DMS114 treated with DMSO at 0.1 percent for 48 hours (cell line): ENCODE measurements at regions not wholly inside any gene's neighbourhood (a gene's known extent, or its start where the extent isn't known, plus 50 kb on each side); places are given as distances from the start of the nearest gene placed in this dataset.

Experiments
- DNase-seq: peaks from one replicate; lab custom pipeline; 2025; ENCODE audit not compliant: unreplicated experiment; lab: John Stamatoyannopoulos, UW

DNA sequence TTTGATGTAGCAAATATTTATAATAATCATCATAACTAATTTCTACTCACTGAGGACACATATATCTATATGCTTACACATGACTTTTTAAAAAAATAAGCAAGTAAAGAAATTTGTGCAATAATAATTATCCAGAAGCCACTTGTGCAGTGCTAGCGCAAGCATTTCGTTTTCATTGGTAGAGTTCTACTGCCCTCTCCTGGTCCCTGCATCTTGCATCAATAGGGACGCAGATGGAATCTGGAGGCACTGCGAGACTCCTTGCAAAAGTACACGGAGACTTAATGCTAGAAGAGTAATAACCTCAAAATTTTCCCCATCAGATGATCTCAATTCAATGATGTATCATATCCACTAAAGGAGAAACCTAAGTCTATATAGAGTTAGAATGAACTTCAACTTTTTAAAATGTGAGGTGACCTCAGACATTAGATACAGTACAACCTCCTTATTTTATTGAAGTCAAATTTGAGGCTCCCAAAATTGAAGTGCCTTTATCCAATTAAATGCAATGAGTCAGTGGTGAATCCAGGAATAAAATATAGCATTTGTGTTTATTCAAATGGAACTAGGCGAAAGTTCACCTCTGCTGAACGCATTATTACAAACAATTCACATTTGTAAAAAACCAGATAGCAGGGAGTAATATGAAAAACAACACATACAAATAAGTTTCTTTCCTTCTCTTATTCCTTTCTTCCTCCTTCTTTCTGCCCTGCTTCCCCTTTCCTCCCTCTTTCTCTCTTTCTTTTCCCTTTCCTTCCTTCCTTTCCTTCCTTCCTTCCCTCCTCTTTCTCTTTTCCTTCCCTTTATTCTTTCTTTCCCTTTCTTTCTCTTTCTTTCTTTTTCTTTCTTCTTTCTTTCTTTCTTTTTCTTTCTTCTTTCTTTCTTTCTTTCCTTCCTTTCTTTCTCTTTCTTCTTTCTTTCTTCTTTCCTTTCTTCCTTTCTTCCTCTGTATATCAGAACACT is 450.0 kb downstream of the ANKRD50 start:
- peak; percentile 44 for DNase-seq

DNA sequence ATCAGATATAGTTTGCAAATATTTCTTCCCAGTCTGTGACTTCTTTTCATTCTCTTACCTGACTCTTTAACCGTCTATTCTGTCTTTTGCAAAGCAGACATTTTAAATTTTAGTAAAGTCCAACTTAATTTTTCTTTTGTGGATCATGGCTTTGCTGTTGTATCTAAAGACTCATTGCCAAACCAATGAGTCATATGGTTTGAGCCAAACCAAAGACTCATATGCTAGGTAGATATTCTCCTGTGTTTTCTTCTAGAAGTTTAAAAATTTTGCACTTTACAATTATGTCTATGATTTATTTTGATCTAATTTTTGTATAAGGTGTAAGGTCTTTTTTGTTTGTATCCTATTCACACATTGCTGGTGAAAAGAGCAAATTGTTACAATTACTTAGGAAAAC is 446.8 kb downstream of the ANKRD50 start:
- no peak for DNase-seq

DNA sequence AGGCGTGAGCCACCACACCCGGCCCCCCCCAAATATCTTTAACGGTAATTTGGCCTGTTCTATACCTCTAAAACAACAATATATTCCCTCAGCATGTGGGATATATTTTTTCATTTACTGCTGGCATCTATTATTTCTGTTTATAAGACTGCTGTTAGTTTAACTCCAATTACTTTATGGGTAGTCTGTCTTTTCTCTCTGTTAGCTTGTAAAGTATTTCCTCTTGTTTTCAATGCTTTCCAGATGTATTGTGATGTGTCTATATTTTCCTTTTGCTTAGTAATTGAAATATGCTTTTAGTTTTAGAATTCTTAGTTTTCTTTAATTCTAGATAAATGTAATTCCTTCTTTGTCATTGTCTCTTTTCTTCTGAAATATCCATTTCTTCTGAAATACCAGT is 445.8 kb downstream of the ANKRD50 start:
- DNase-seq: no peak

DNA sequence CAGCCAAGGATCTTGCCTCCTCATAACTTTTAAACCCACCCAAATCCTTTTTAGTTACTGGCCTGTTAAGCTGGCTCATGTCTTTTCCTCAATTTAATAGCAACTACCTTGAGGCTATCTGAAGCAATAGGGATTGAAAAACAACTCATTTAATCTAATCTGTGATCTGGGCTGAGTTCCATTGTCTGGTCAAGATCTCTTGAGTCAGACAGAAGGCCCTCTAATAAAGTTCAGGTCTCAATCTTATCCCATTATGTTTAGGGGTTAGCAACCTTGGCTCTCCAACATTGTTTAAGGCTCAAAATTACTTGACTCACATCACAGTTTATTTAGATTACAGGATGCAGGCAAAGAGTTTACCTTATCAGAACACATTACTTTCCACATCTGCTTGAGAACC is 436.1 kb downstream of the ANKRD50 start:
- DNase-seq: no peak

DNA sequence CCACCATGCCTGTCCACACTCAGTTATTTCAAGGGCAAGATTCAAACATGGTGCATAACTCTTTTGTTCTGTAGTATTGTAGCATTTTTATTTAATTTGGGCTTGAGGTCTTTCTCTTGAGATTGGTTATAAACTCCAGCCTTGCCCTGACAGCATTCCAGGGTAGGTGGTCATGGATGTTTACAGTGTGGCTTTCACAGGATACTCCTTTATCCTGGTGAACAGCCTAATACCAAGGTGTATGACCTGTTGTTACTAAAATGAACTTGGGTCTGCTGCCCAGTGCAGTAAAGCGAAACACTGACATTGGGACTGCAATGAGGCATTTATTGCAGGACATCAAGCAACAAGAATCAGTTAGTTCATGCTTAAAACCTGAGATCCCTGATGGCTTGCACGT is 434.8 kb downstream of the ANKRD50 start:
- no peak for DNase-seq

DNA sequence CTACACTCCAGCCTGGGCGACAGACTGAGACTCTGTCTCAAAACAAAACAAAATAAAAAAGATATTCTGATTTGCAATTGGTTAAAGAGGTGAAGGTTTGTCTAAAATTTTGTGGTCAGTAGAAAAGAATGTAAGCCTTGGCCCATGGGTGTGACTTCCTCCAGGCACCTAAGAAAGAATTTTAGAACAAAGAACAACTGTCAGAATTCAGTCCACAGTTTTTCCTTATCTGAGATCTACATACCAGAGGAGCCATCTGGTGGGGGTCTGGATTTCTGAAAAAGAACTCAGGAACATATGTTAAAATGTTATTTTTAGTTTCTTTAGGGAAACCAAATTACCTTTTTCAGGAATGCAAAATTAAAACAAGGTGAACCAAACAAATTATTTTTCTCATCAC is 434.1 kb downstream of the ANKRD50 start:
- no peak for DNase-seq

DNA sequence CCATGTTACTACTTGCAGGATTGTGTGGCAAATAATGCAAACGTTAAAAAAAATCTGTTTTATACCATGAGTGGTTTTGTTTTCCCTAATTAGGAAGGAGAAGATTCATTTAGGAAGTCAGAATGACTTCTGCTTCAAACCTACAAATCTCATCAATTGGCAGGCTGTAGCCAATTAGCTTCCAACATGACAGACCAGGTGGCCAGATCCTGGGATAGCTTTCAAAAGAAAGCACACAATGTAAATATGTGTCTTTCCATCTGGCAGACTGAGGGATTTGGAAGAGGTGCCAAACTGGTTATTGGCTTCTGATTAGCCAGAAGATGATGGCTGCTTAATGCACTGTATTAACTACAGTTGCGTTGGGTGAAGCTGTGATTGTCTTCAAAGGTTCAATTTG is 432.8 kb downstream of the ANKRD50 start:
- no peak for DNase-seq

DNA sequence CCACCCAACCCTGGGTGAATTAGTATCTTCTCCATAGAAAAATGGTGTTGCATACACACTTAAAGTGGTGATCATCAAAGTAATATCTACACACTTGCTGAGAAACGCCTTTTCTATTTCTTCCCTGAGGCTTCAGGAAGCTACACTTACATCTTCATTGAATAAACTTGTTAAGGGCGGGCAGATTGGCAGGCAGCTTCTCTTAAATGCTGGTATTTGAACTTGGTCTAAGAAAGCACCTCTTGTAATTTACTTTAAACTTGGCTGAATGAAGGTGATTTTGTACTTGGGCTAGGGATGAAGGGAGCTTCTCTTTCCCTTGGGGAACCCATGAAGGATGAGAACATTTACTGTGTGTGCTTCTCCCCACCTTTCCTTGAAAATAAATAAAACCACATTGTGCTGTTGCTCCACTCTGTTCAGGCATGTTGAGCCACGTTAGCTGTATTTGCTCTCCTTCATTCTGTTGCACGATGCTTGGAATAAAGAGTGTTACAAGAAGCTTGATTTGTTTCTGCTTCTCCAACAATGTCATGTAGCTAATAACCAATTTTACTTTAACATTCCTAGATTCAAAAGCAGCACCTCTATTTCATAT is 430.1 kb downstream of the ANKRD50 start:
- no peak for DNase-seq

DNA sequence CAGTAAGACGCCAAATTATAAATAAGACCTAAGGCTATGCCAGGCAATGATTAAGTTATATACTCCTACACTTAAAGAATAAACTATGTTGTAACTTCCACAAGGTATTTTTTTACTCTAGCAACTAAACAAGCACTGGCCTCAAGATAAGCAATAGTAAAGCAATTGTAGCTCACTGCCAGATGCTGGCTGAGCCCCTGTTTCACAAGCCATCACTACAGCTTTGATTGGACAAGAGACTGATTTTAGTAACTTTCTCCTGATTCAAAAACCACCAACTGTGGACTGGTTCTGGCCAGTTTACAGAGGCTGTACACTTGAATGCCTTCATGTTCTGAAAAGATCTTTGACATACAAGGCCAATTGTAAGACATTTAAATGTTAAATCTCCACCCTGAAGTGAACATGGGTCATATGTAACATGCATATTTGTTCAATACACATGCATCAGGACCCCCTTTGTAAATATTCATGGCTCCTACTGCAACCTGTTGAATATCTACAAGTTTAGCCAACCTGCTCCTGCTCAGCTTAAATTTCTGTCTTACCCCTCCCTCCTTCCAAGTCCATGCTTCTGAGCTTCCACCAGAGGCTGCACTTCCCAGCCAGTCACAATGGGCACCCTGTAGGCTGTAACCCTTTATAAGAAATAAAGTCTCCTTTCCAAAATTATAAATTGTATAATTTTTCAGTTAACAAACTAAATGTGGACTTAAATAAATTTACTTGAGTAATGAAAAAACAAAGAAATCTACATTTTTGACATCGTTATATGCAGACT is 423.6 kb downstream of the ANKRD50 start:
- DNase-seq: no peak

DNA sequence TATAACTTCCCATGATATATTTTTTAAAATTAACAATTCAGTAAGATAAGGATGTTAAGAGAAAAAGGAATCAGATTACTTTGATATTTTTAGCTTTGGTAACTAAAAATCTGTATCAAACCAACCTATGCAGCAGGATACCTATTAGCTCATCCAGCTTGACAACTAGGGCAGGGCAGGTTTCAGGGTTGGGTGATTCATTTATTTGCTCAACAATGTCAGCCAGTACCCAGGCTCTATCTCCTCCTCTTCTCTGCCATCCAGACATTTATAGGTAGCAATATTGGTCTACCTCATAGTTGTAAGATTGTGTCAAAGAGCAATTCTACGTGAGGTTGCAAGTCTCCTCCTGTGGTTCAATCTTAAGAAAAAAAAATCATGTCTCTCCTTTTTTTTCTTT is 421.9 kb downstream of the ANKRD50 start:
- no peak for DNase-seq

DNA sequence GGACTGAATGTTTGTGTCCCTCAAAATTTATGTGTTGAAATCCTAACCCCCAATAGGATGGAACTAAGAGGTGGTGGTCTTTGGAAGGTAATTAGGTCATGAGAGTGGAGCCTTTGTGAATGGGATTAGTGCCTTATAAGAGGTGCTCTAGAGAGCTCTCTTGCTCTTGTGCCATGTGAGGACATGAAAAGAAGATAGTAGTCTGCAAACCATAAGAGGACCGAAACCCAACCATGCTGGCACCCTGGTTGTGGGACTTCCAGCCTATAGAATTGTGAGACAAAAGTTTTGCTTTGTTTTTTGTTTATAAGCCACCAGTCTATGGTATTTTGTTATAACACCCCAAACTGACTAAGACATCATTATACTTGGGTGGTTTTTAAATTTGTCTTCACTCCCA is 417.1 kb downstream of the ANKRD50 start:
- no peak for DNase-seq

DNA sequence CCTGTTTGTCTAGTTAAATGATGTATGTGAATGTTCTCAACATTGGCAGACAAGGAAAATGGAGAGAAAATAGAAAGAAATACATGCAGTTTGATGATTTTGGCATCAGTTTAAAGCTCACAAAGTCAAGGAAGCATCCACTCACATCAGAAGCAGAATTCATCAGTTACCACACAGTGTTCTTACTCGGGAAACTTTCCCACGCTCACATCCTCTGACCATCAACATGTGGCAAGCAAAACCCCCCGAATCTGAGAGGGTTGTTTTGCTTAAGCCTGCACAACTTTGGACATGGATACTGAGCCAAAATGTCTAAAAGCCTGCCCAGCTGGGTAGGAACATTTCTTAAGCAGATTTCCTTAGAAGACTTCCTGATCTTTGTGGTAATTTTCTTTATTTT is 407.6 kb downstream of the ANKRD50 start:
- no peak for DNase-seq

DNA sequence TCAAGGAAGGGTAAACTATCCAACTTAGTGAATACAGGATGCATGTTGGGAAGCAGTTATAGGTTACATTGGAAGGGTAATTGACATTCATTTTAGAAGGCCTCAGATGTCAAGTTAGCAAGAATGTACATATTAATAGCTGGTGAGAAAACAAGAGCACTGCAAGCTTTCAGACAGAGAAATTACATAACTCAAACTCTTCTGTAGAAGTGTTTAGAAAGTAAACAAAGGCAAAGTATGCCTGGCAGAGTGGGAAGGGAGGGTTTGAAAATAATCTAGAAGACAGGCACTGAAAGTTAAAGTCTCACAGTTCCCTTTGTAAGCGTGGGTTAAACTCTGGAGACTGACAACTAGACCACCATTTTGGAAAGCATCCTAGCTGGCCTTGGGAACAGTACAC is 406.2 kb downstream of the ANKRD50 start:
- DNase-seq: no peak

DNA sequence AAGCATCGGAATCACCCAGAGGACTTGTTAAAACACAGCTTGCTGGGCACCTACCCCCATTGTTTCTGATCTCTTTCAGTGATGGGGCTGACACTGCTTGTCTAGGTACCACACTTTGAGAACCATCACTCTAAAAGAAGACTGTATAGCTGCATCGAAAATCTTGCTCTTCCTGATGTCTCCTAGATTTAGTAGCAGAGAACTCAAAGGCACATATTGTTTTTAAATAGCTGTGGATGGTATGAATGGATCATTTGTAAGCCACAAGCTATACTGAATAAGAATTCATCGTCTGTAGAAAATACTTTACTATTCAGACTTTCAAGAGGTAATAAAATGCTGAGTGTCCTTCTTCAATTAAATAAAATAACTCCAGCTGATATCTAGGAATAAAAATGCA is 405.4 kb downstream of the ANKRD50 start:
- no peak for DNase-seq

DNA sequence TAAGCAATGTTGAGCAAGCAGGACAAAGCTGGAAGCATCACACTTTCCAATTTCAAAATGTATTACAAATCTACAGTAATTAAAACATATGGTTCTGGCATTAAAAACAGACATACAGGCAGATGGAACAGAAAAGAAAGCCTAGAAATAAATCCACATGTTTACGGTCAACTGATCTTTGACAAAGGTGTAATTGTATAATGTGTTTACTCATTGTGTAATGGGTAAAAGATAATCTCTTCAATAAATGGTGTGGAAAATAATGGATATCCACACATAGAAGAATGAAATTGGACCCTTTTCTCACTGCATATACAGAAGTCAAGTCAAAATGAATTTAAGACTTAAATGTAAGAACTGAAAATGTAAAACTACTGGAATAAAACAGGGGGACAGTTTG is 394.2 kb downstream of the ANKRD50 start:
- no peak for DNase-seq

DNA sequence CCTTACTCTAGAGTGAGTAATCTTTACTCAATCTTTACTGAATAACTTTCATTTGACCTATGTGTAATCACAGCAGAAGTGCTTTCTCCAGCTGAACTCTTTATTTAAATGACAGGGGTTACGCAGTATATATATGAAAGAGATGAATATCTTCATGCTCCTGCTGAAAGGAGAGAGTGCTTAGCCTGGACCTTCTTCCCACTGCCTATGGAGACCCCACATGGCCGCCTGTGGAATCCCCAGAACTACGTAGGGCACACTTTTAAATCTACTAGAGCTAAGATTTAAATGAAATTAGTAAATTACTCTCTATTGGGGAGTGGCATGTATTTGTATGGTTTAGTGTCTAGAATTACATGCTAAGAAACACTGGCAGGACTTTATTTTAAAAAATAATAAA is 391.2 kb downstream of the ANKRD50 start:
- DNase-seq: no peak

DNA sequence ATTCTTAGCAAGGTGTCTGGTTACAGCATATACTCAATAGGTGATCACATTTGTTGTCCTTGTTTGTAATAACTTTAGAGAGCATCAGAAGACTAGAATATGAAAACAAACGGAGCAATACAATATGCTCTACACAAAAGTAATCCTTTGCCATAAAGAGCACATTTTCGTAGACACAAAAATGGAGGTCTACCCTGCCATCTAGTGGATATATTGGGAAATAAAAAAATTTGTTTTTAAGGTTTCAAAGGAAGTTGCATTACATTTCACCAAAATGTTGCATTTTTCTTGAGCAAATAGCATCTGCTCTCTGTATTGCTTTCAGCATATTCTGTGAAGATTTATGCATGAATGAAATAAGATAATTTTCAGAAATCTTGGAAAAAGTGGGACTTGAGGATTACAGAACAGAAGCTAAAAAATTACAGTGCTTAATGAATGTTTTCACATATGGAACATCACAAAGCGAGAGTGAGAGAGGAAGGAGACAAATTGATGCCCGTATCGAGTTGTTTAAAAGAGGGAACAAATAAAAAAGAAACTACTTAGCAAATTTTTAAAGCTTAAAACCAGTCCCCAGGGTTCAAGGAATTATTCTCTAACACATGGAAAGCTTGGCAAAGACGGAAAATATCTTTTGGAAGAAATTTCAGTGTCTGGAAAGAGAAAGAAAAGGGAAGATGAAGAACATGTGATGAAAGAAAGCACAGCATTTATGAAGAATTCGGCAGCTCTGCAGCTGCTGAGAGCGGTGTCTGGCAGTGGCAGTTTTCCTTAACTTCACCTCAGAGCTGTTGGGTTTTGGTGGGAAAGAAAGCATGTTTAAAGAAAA is 390.1 kb downstream of the ANKRD50 start:
- DNase-seq: peak; percentile 5

DNA sequence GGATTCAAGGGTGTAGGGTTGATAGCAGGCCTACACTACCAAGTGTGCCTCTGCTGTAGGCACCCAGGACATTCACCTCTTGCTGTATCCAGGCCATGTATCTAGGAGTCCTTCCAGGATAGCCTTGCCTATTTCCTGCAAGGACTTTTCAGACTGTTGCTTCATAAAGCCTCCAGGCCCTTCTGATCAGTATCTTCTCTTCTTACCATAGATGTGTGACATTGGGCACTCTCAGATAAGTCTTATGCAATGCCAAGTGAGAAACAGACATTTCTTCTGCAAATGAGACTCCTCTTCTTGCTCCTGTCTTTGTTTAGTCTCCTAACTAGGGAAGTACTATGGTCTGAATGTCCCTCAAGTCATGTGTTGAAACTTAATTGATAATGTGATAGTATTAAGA is 386.8 kb downstream of the ANKRD50 start:
- no peak for DNase-seq

DNA sequence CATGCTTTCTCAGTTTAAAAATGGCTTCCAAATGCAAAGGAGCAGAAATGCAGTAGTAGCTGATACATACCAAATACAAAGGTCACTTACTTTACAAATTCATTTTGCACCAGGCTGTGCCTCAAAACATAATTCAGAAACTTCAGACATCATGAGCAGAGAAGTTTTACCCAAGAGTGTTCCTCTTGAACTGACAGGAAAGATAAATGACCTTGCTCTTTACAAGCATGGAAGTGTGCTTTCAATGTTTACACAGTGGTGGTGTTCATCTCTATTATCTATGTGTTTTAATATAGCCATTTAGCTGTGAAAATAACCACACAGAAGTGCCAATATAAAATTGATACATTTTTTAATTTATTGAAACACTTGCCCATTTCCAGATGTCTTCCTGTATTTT is 383.4 kb downstream of the ANKRD50 start:
- no peak for DNase-seq

DNA sequence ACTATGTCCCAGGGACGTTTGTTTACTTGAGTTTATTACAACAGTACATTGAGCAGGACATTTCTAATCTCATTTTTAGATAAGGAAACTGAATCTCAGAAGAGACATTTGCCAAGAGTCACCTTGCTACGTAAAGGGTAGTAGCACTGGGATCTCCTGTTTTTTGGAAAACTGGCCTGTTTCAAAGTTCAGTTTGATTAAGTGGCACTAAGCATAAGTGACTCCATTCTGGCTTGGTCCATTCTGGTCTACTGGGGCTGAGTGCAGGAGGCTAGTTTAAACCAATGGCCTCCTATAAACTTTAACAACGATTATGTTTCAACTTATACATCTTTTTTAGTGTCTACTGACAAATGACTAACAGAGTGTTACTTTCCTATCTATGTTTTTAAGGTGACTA is 382.5 kb downstream of the ANKRD50 start:
- DNase-seq: no peak

DNA sequence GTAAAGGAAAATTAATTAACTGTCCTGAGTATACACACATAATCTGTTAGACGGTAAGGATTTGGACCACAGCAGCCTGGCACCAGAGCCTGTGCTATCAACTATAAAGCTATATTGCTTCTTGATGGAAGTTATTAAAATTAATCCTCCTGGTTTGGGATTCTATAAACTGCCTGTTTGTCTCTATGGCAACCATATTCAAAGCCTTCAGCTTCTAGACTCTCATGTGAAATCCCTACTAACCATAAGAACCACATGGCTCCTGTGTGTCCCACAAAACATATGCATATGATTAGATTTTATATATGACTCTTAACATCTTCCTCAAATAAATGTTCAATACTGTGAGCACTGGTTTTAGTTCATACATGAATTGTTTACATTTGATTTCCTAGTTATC is 380.8 kb downstream of the ANKRD50 start:
- DNase-seq: no peak
